ENCODE measurements at regions not wholly inside any gene's neighbourhood (a gene's known extent, or its start where the extent isn't known, plus 50 kb on each side); places are given as distances from the start of the nearest gene placed in this dataset.
"Not testable (repeated sequence)": the region's sequence is repeated elsewhere in the genome, so short reads cannot be mapped to it uniquely, and the experiment has no call there.

- no peak overlapping the region for H3K4me3 Mint-ChIP-seq
- DNase-seq (no peak), ATAC-seq (ENCODE audit: low read depth) (no peak)
- no peaks in the 10 kb centered on the region for H3K4me1 Mint-ChIP-seq
- Histone ChIP-seq H3K9ac (ENCODE audit: low read length) (no peak overlapping the region), H3K36me3 (replicated peaks in 1 of 2; ENCODE audit: control extremely low read depth in 1 of 2, control insufficient read depth in 1 of 2, extremely low read depth in 1 of 2, insufficient read depth in 2 of 2, low read length in 1 of 2) (no peaks in the 10 kb centered on the region), H3K4me3 (ENCODE audit: control extremely low read depth in 1 of 5, extremely low read depth in 1 of 5, insufficient read depth in 1 of 5, low read depth in 2 of 5, low read length in 4 of 5) (no peak overlapping the region), H4K20me1 (ENCODE audit: control insufficient read depth, insufficient read depth, low read length, poor library complexity, severe bottlenecking) (no peaks in the 10 kb centered on the region), H2AFZ (ENCODE audit: insufficient read depth, low read depth, low read length, poor library complexity, severe bottlenecking) (no peak overlapping the region), H3K79me2 (ENCODE audit: control insufficient read depth, insufficient read depth, low read length) (no peaks in the 10 kb centered on the region), H3K4me2 (replicated peaks; ENCODE audit: low read depth, low read length, poor library complexity, severe bottlenecking) (no peak overlapping the region), H3K27ac (ENCODE audit: low read length in 2 of 2) (no peak overlapping the region), H3K9me3 (ENCODE audit: control extremely low read depth in 1 of 3, control insufficient read depth in 2 of 3, insufficient read depth in 1 of 3, low read length in 2 of 3) (peaks cover 0 to 26% (median 0%) of the 10 kb centered on the region in 3 donors), H3K4me1 (ENCODE audit: control insufficient read depth in 2 of 2, insufficient read depth in 2 of 2, low read length in 2 of 2) (no peaks in the 10 kb centered on the region), H3K27me3 (replicated peaks in 1 of 4; ENCODE audit: control extremely low read depth in 1 of 4, control insufficient read depth in 3 of 4, insufficient read depth in 4 of 4, low read length in 3 of 4) (no peaks in the 10 kb centered on the region)
- no peak overlapping the region for H3K27ac Mint-ChIP-seq
- ChIA-PET CTCF (no interaction called here), POLR2A (no interaction called here)
- WGBS (ENCODE audit: insufficient coverage), result 74% methylated on average over 40 of the region's 44 CpGs
- H3K27me3 Mint-ChIP-seq, result no peaks in the 10 kb centered on the region
- no peak for TF ChIP-seq EZH2 (IDR thresholded peaks at IDR 0.05; ENCODE audit: borderline replicate concordance, insufficient read depth, low read depth, low read length, poor library complexity, severe bottlenecking)
- TF ChIP-seq CTCF (IDR thresholded peaks at IDR 0.05), result no peak
- H3K9me3 Mint-ChIP-seq (ENCODE audit: insufficient read depth), result no peaks in the 10 kb centered on the region
- intact Hi-C loops (cut with micrococcal nuclease), result no loop called here
These were observed 1344.4 kb downstream of the TP53TG3F start for GRCh38 chr16:34803683-34804416.

GRCh38 chr16:34806992-34807644, 1347.7 kb downstream of the TP53TG3F start:
- 33% methylated on average over 1 of the region's 1 CpG for WGBS (ENCODE audit: insufficient coverage)
- H3K27ac Mint-ChIP-seq; H3K27me3 ChIP-seq (replicated peaks in 1 of 4; ENCODE audit: control extremely low read depth in 1 of 4, control insufficient read depth in 3 of 4, insufficient read depth in 4 of 4, low read length in 3 of 4); ATAC-seq (ENCODE audit: low read depth); intact Hi-C loops (cut with micrococcal nuclease); H3K4me3 ChIP-seq (ENCODE audit: control extremely low read depth in 1 of 5, extremely low read depth in 1 of 5, insufficient read depth in 1 of 5, low read depth in 2 of 5, low read length in 4 of 5); H2AFZ ChIP-seq (ENCODE audit: insufficient read depth, low read depth, low read length, poor library complexity, severe bottlenecking); CTCF ChIA-PET; H3K4me2 ChIP-seq (replicated peaks; ENCODE audit: low read depth, low read length, poor library complexity, severe bottlenecking); H3K4me3 Mint-ChIP-seq; DNase-seq; H3K27me3 Mint-ChIP-seq; H3K36me3 ChIP-seq (replicated peaks in 1 of 2; ENCODE audit: control extremely low read depth in 1 of 2, control insufficient read depth in 1 of 2, extremely low read depth in 1 of 2, insufficient read depth in 2 of 2, low read length in 1 of 2); H3K79me2 ChIP-seq (ENCODE audit: control insufficient read depth, insufficient read depth, low read length); H3K9me3 Mint-ChIP-seq (ENCODE audit: insufficient read depth); POLR2A ChIA-PET; H3K4me1 Mint-ChIP-seq; H3K4me1 ChIP-seq (ENCODE audit: control insufficient read depth in 2 of 2, insufficient read depth in 2 of 2, low read length in 2 of 2); H4K20me1 ChIP-seq (ENCODE audit: control insufficient read depth, insufficient read depth, low read length, poor library complexity, severe bottlenecking); H3K9ac ChIP-seq (ENCODE audit: low read length); H3K27ac ChIP-seq (ENCODE audit: low read length in 2 of 2): not testable (repeated sequence)
- H3K9me3 ChIP-seq (ENCODE audit: control extremely low read depth in 1 of 3, control insufficient read depth in 2 of 3, insufficient read depth in 1 of 3, low read length in 2 of 3), result peaks cover 0 to 21% (median 0%) of the 10 kb centered on the region in 3 donors

GRCh38 chr16:34807844-34808243, 1348.4 kb downstream of the TP53TG3F start:
- H3K36me3 ChIP-seq (replicated peaks in 1 of 2; ENCODE audit: control extremely low read depth in 1 of 2, control insufficient read depth in 1 of 2, extremely low read depth in 1 of 2, insufficient read depth in 2 of 2, low read length in 1 of 2); H3K9ac ChIP-seq (ENCODE audit: low read length); H3K4me2 ChIP-seq (replicated peaks; ENCODE audit: low read depth, low read length, poor library complexity, severe bottlenecking); H3K27me3 Mint-ChIP-seq; ATAC-seq (ENCODE audit: low read depth); H3K4me3 ChIP-seq (ENCODE audit: control extremely low read depth in 1 of 5, extremely low read depth in 1 of 5, insufficient read depth in 1 of 5, low read depth in 2 of 5, low read length in 4 of 5); H3K4me1 ChIP-seq (ENCODE audit: control insufficient read depth in 2 of 2, insufficient read depth in 2 of 2, low read length in 2 of 2); H4K20me1 ChIP-seq (ENCODE audit: control insufficient read depth, insufficient read depth, low read length, poor library complexity, severe bottlenecking); H3K4me1 Mint-ChIP-seq; POLR2A ChIA-PET; CTCF ChIA-PET; H3K79me2 ChIP-seq (ENCODE audit: control insufficient read depth, insufficient read depth, low read length); intact Hi-C loops (cut with micrococcal nuclease); H2AFZ ChIP-seq (ENCODE audit: insufficient read depth, low read depth, low read length, poor library complexity, severe bottlenecking); DNase-seq; H3K27ac ChIP-seq (ENCODE audit: low read length in 2 of 2); H3K27ac Mint-ChIP-seq; H3K9me3 Mint-ChIP-seq (ENCODE audit: insufficient read depth); H3K27me3 ChIP-seq (replicated peaks in 1 of 4; ENCODE audit: control extremely low read depth in 1 of 4, control insufficient read depth in 3 of 4, insufficient read depth in 4 of 4, low read length in 3 of 4); H3K4me3 Mint-ChIP-seq: not testable (repeated sequence)
- H3K9me3 ChIP-seq (ENCODE audit: control extremely low read depth in 1 of 3, control insufficient read depth in 2 of 3, insufficient read depth in 1 of 3, low read length in 2 of 3), result peaks cover 0 to 15% (median 0%) of the 10 kb centered on the region in 3 donors

All from B cell (primary cell).